GM23248 (cell line): ENCODE measurements at regions not wholly inside any gene's neighbourhood (a gene's known extent, or its start where the extent isn't known, plus 50 kb on each side); places are given as distances from the start of the nearest gene placed in this dataset.
A peak's percentile ranks its signal among the peaks of the same experiment; 100 is the strongest.
"Not testable (repeated sequence)": the region's sequence is repeated elsewhere in the genome, so short reads cannot be mapped to it uniquely, and the experiment has no call there.

Source experiments
- DNase-seq: peaks from one replicate; pipeline ENCODE4 v3.0.0-alpha.2; 2015
- H2AFZ ChIP-seq: fragments of 200-600 bp; sonication (generic); 2 replicates; pipeline ENCODE4 v1.6.1; 2016; ENCODE audit warnings: antibody characterized with exemption
- H3F3A ChIP-seq: fragments of 200-600 bp; sonication (generic); 2 replicates; pipeline ENCODE4 v1.6.1; 2016; ENCODE audit warnings: mild to moderate bottlenecking, antibody characterized with exemption, mixed run types; ENCODE audit not compliant: insufficient read depth
- H3K27ac ChIP-seq: fragments of 200-600 bp; sonication (generic); 2 replicates; pipeline ENCODE4 v1.5.1; 2016; ENCODE audit warnings: mild to moderate bottlenecking
- H3K27me3 ChIP-seq: fragments of 200-600 bp; sonication (generic); replicated peaks from 2 replicates; pipeline ENCODE4 v1.6.1; 2016; ENCODE audit warnings: mild to moderate bottlenecking; ENCODE audit not compliant: insufficient read depth
- H3K36me3 ChIP-seq: fragments of 200-600 bp; sonication (generic); 2 replicates; pipeline ENCODE4 v1.6.1; 2016; ENCODE audit warnings: low read depth, mild to moderate bottlenecking
- H3K4me1 ChIP-seq: fragments of 200-600 bp; sonication (generic); 2 replicates; pipeline ENCODE4 v1.6.1; 2016; ENCODE audit warnings: mild to moderate bottlenecking; ENCODE audit not compliant: insufficient read depth
- H3K4me2 ChIP-seq: fragments of 200-600 bp; sonication (generic); one replicate; pipeline ENCODE4 v1.6.1; 2016; ENCODE audit warnings: mild to moderate bottlenecking; ENCODE audit not compliant: unreplicated experiment
- H3K4me3 ChIP-seq: fragments of 200-600 bp; sonication (generic); 2 replicates; pipeline ENCODE4 v1.5.1; 2016; ENCODE audit warnings: mild to moderate bottlenecking
- H3K79me2 ChIP-seq: fragments of 200-600 bp; sonication (generic); 2 replicates; pipeline ENCODE4 v1.6.1; 2016; ENCODE audit warnings: mild to moderate bottlenecking; ENCODE audit not compliant: insufficient read depth
- H3K9ac ChIP-seq: fragments of 200-600 bp; sonication (generic); 2 replicates; pipeline ENCODE4 v1.6.1; 2016; ENCODE audit warnings: mild to moderate bottlenecking
- H3K9me2 ChIP-seq: fragments of 200-600 bp; sonication (generic); 2 replicates; pipeline ENCODE4 v1.6.1; 2016; ENCODE audit warnings: mixed run types, mild to moderate bottlenecking, moderate library complexity; ENCODE audit not compliant: insufficient read depth
- H3K9me3 ChIP-seq: fragments of 200-600 bp; sonication (generic); one replicate; pipeline ENCODE4 v1.6.1; 2017; ENCODE audit warnings: low read depth
- H4K20me1 ChIP-seq: fragments of 200-600 bp; sonication (generic); 2 replicates; pipeline ENCODE4 v1.6.0; 2016; ENCODE audit not compliant: insufficient read depth
- EZH2 ChIP-seq: fragments of 200-600 bp; sonication (generic); IDR thresholded peaks from 2 replicates; pipeline ENCODE4 v1.6.1; 2018; ENCODE audit warnings: antibody characterized with exemption, mild to moderate bottlenecking; ENCODE audit not compliant: insufficient read depth, poor library complexity, severe bottlenecking
- EZH2phosphoT487 ChIP-seq: fragments of 200-600 bp; sonication (generic); IDR thresholded peaks from 2 replicates; pipeline ENCODE4 v1.6.1; 2018; ENCODE audit warnings: antibody characterized with exemption, moderate library complexity, mild to moderate bottlenecking, low read depth; ENCODE audit not compliant: insufficient read depth
- WGBS, 2 experiments: methylation state at CpG; one replicate each; pipeline ENCODE4 v1.1.6; 2015 to 2017; ENCODE audit warnings: low lambda C conversion rate in 2 of 2, low coverage in 1 of 2; ENCODE audit errors: missing lambda C conversion rate in 2 of 2; 5-methylcytosine and 5-hydroxymethylcytosine counted together
- in situ Hi-C: fragments of 300-500 bp; cut with MboI; formaldehyde crosslinking; loops from 2 replicates; pipeline ENCODE4 v1.15.0; 2020

GRCh38 chr5:62780230-62780629 lies 201.6 kb downstream of the LRRC70 start:
- Histone ChIP-seq H3K79me2 (no peaks in the 10 kb centered on the region), H4K20me1 (no peaks in the 10 kb centered on the region), H3K9ac (no peak overlapping the region), H3K36me3 (no peaks in the 10 kb centered on the region), H3K27me3 (no peaks in the 10 kb centered on the region), H3K4me3 (no peak overlapping the region), H3K4me2 (no peak overlapping the region), H3K27ac (no peak overlapping the region), H3K4me1 (no peaks in the 10 kb centered on the region), H3K9me2 (no peaks in the 10 kb centered on the region), H3F3A (no peaks in the 10 kb centered on the region), H2AFZ (no peak overlapping the region), H3K9me3 (no peaks in the 10 kb centered on the region)
- DNase-seq: no peak
- 64 to 65% methylated on average over 11 of the region's 11 CpGs for WGBS, 2 experiments
- TF ChIP-seq EZH2phosphoT487 (no peak), EZH2 (no peak)
- in situ Hi-C loops: no loop called here

- Histone ChIP-seq H3K4me2 (no peak overlapping the region), H3K9me3 (no peaks in the 10 kb centered on the region), H3K36me3 (no peaks in the 10 kb centered on the region), H3K79me2 (no peaks in the 10 kb centered on the region), H3K9me2 (no peaks in the 10 kb centered on the region), H3K27me3 (no peaks in the 10 kb centered on the region), H4K20me1 (no peaks in the 10 kb centered on the region), H3K9ac (no peak overlapping the region), H3K4me1 (no peaks in the 10 kb centered on the region), H3F3A (no peaks in the 10 kb centered on the region), H3K27ac (no peak overlapping the region), H2AFZ (peak overlapping the region; percentile 38; the same call in 1 of the 2 replicates), H3K4me3 (no peak overlapping the region)
- in situ Hi-C loops: loop anchor here (10.0 kb wide), 1 partner anchor 324 kb away; no protein-coding TSS in a partner anchor
- TF ChIP-seq EZH2 (no peak), EZH2phosphoT487 (no peak)
- peak; percentile 81 for DNase-seq
- 20% methylated on average over 5 of the region's 5 CpGs for whole genome bisulfite sequencing, 2 experiments
Measured at GRCh38 chr5:62779010-62779422, 200.4 kb downstream of the LRRC70 start.

- H3K4me1 ChIP-seq: no peaks in the 10 kb centered on the region
- no peaks in the 10 kb centered on the region for H4K20me1 ChIP-seq
- H3K27me3 ChIP-seq: no peaks in the 10 kb centered on the region
- no peaks in the 10 kb centered on the region for H3K9me2 ChIP-seq
- no peak for DNase-seq
- H3K9ac ChIP-seq: no peak overlapping the region
- TF ChIP-seq EZH2phosphoT487 (no peak), EZH2 (no peak)
- H3K27ac ChIP-seq: no peak overlapping the region
- H3K4me2 ChIP-seq: no peak overlapping the region
- no peaks in the 10 kb centered on the region for H3K36me3 ChIP-seq
- H3F3A ChIP-seq: no peaks in the 10 kb centered on the region
- in situ Hi-C loops: loop anchor here (10.0 kb wide), 1 partner anchor 324 kb away; no protein-coding TSS in a partner anchor
- 37 to 40% methylated on average over 3 of the region's 3 CpGs for WGBS, 2 experiments
- peak overlapping the region; percentile 38; the same call in 1 of the 2 replicates for H2AFZ ChIP-seq
- H3K79me2 ChIP-seq: no peaks in the 10 kb centered on the region
- no peaks in the 10 kb centered on the region for H3K9me3 ChIP-seq
- no peak overlapping the region for H3K4me3 ChIP-seq
Measured at GRCh38 chr5:62778316-62779009, 199.8 kb downstream of the LRRC70 start.

- not testable (repeated sequence) for H2AFZ ChIP-seq, H3K9ac ChIP-seq, H3K27me3 ChIP-seq, H3K9me3 ChIP-seq, H3K9me2 ChIP-seq, H3K36me3 ChIP-seq, H3F3A ChIP-seq, H3K79me2 ChIP-seq, H3K27ac ChIP-seq, DNase-seq, H3K4me1 ChIP-seq, H3K4me3 ChIP-seq, H3K4me2 ChIP-seq, H4K20me1 ChIP-seq
- in situ Hi-C loops: loop anchor here (10.0 kb wide), 1 partner anchor 322 kb away; no protein-coding TSS in a partner anchor
- WGBS, 2 experiments: 79 to 81% methylated on average over 15 of the region's 15 CpGs
Measured at GRCh38 chr5:62777081-62777480, 198.5 kb downstream of the LRRC70 start.

- H3K36me3 ChIP-seq, H3F3A ChIP-seq, H3K9me3 ChIP-seq, H4K20me1 ChIP-seq, H3K9ac ChIP-seq, H3K27me3 ChIP-seq, H3K4me3 ChIP-seq, H3K4me1 ChIP-seq, H3K9me2 ChIP-seq, H3K27ac ChIP-seq, H2AFZ ChIP-seq, DNase-seq, H3K79me2 ChIP-seq, H3K4me2 ChIP-seq: not testable (repeated sequence)
- in situ Hi-C loops: loop anchor here (10.0 kb wide), 1 partner anchor 322 kb away; no protein-coding TSS in a partner anchor
- 41 to 49% methylated on average over 5 of the region's 5 CpGs for WGBS, 2 experiments
Measured at GRCh38 chr5:62776592-62776991, 198.0 kb downstream of the LRRC70 start.
